DMS114 treated with DMSO at 0.1 percent for 48 hours (cell line): ENCODE measurements at regions not wholly inside any gene's neighbourhood (a gene's known extent, or its start where the extent isn't known, plus 50 kb on each side); places are given as distances from the start of the nearest gene placed in this dataset.

ENCODE experiments used
- DNase-seq: peaks from one replicate; lab custom pipeline; 2025; ENCODE audit not compliant: unreplicated experiment; lab: John Stamatoyannopoulos, UW

DNA sequence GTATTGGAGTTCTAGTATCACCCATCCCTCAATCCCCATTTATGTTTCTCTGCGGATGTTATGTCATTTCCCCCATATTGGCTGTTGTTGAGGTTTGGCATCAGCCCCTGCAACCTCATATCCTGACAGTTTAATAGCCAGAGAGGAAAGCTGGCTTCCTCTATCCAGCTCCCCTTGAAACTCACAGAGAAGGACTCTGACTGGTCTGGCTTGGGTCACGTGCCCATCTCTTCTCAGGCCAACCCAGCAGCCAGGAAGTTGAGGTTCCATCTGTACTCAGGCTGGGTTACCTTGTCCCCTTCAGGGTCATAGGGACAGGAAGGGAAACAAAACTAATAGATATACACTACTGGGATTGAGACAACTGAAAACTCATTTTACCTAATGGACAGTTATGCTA, 148.0 kb upstream of the SLC14A2 start:
- DNase-seq = no peak

DNA sequence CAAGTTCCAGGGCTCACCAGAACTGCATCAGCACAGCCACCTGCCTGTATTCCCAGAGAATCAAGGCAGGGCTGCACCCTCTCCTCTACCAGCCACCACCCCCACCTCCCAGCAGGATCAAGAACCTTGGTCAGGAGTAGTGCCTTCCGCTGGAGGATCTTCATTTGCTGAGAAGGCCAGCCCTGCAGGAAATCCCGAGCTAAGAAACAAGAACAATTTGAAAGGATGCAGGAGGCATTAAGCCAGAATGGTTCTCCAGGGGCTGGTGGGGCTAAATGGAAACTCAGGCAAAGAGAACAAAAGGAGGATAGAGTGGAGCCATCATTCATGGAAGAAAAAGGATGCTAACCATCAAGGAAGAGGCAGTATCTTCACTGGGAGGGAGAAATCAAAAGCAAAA, 147.3 kb upstream of the SLC14A2 start:
- DNase-seq = no peak

DNA sequence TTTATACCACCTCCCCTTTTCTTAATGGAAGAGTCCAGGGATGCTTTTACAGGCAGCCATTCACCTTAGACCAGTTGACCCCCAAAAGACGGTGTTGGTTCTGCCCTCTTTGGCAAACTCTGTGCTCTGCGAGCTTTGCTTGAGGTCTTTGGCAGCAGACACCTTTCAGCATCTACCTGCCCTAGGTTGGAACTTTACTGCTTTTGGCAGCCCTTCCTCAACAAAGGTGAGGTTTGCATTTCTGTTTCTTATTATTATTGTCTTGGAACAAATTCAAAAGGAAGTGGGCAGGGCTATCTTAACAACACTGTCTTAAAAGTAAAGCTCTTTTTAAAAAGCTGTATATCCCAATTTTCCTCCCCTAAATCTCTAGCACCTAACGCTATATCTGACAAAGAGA, 136.4 kb upstream of the SLC14A2 start:
- no peak for DNase-seq

GRCh38 chr18:45480219-45481015, 134.9 kb upstream of the SLC14A2 start:
- DNase-seq = no peak

- DNase-seq = no peak
These were observed 133.5 kb upstream of the SLC14A2 start for GRCh38 chr18:45481821-45482220.

GRCh38 chr18:45482286-45482685, 133.0 kb upstream of the SLC14A2 start:
- DNase-seq = no peak

DNA sequence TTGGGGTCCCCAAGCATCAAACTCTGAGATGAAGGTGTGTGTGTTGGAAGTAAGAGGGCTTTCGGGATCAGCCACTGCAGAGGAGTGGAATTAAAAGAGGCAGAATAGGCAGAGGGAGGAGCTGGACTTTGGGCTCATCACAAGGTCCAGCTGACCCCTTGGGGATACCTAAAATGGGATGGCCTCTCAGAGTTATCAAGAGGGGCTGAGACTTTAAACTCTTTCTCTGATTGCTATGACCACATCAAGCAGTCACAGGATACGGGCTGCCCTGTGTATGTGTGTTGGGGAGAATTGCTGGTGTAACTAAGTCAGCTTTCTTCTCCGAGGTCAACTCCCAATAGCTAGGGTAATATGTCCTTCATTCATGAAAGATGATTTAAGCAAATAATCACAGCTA, 127.7 kb upstream of the SLC14A2 start:
- no peak for DNase-seq

DNA sequence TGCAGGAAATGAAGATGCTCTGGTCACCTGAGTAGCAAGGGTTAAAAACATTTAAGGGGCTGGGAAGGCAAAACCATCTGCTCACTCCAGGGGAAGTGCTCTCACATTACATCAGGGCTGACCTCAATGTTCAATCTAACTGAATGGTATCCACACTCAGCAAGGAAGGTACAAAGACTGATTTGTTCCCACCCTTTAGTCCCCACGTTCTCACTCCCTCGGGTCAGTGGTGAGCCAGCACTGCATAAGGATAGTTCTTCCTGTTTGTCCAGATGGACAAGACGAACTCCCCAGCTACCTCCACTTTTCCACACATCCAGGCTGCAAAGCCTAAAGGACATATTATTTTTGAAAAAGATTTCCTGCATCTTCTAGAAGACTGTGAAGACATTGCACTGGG, 126.6 kb upstream of the SLC14A2 start:
- no peak for DNase-seq

DNA sequence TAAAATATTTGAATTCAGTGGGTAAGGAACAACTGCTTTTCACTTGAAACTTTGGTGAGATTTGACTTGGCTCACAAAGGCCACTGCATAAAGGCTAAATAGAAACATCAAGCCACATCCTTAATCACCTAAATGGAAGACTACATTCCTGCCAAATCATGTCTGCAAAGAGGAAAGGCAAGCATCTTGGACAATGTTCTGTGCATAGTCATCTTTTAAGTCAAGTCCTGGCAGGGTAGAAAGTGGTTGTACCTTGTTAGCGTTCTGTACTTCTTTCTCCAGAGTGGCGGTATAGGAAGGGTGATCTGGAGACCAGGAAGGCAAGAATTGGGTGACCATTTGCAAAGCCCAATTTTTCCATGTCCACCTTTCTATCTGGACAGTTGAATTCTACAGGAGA, 121.4 kb upstream of the SLC14A2 start:
- DNase-seq = no peak

GRCh38 chr18:45494811-45495210, 120.5 kb upstream of the SLC14A2 start:
- no peak for DNase-seq

- DNase-seq = no peak
These were observed 118.5 kb upstream of the SLC14A2 start for GRCh38 chr18:45496741-45497140.

DNA sequence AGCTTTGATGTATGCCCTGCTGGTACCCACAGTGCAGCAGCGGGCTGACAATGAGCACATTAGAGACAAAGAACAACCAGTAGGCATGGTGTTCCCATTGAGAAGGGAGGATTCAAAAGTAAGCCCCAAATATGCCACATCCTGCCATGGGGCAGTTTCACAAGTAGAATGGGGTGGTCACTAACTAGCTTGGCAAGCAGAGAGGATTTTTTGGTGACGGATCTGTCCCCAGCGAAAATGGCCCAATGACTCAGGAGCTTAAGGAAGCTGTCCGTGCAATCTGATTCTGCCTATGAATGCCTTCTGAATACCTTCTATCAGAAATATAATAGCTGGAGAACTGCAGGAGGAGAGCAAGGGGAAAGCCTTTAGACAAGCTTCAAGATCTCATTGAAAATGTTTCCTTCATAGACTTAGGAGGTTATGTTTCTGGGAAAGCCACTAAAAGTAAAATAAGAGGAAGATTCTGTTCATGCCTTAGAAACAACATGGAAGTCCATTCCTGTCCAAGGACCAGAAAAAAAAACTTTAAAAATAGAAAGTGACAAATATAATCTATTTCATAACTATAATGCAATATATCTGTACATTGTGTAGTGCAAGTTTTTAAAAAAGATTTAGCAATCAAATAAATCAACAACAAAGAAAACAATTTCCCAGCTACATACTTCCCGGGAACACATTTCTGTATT, 117.5 kb upstream of the SLC14A2 start:
- no peak for DNase-seq

GRCh38 chr18:45498287-45498658, 117.0 kb upstream of the SLC14A2 start:
- DNase-seq = no peak

- no peak for DNase-seq
These were observed 111.3 kb upstream of the SLC14A2 start for GRCh38 chr18:45503990-45504389.

DNA sequence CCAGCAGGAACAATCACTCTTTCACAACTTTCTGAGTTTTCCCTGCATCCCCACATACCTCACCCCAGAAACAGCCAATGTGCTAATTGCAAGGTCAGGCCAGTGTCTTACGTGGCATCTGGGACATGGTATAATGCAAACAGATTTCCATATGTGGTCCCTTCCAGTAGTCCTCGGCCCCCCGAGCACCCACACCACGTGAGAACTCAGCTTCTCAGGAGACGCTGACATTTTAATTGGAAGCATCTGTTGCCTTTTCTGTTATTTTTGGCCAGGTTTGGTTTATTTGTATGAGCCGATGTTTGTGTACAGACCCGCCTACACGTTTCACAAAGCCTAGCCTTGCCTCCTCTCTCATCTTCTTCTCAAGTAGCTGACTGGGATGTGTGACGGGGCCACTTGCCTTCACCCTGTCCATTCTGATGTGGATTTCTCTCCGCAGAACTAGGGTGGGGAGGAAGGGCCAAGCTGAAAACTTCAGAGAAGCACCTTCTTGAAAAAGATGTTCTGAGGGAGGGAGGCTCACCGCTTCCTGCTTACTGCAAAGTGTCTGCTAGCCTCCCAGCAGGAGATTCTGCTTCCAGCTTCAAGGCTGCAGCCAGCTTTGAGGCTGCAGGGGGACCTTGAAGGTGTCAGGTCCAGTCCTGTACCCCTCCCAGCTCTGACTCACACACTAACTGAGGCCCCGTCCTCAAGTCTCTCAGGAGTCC, 109.6 kb upstream of the SLC14A2 start:
- no peak for DNase-seq

GRCh38 chr18:45506951-45507350, 108.3 kb upstream of the SLC14A2 start:
- no peak for DNase-seq

DNA sequence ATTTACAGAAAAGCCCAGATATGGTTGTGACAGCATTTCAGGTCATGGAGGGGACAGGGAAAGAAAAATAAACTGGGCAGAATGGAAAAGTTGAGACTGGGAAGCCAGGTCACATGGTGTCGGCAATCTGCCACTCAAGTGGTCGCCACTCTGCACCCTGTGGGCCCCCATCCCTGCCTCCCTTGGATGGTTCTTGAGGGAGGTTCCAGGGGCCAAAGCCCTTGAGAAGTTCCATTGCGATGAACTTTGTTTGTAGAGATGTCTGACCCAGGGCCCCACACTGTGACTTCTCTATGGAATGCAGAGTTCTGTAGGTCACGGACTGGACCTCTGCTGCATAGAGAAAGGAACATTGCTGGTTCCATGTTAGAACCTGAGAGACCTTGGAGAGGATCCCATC, 105.7 kb upstream of the SLC14A2 start:
- no peak for DNase-seq

DNA sequence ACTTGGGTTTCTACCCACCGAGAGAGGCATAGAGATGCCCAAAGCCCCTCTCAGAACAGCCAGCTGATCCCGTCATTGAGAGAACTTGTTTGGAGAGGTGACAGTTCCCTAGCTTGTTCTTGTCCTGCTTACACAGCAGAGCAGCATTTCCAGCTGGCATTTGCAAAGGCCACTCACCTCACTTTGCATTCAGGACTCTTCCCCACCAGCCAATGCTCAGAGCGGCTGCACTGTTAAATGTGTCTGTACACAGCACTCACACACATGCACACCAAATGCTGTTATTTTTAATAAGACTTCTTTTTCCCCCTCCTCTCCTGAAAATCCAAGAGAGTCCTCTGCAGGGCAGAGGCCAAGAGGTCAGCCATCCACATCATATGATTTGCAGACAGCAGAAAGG, 104.6 kb upstream of the SLC14A2 start:
- DNase-seq = no peak

GRCh38 chr18:45512363-45512953, 102.8 kb upstream of the SLC14A2 start:
- DNase-seq = no peak

GRCh38 chr18:45517181-45517741, 98.0 kb upstream of the SLC14A2 start:
- no peak for DNase-seq
